ENCODE measurements at regions not wholly inside any gene's neighbourhood (a gene's known extent, or its start where the extent isn't known, plus 50 kb on each side); places are given as distances from the start of the nearest gene placed in this dataset.

DNA sequence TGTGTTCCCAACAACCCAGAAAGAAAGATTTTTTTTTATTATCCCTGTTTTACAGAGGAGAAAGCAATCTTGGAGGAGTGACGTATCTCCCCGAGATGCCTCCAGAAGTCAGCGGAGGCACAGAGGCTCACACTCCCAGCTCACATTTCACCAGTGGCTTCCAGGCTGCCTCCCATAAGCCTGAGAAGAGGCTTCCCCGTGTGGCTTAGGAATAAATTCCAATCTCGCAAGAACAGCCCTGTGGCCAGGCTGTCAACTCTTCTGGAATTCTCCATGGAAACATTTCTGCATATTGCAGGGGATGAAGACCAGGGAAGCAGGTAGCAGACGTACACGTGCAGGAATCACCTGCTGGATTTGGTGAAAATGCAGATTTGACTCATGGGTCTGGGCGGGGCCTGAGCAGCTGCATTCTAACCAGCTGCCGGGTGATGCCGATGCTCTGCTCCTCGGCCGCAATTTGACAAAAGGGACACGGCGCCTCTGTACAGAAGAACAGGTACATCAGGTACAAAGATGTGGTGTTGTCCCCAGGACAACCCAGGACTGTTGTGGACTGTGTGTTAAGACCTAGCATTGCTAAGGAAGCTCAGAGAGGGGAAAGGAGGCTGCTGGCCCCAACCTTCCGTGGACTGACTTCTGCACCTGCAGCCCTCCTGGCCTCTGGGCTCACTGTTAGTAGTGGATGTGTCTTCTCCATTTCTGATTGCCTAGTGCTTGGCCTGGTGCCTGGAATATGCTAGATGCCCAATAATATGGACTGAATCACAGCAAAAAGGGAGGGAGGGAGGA lies 114.2 kb upstream of the ID2 start:
- WGBS, 4 donors = 90 to 94% (median 92%) methylated on average over 14 to 15 of the region's 15 CpGs
- Histone ChIP-seq H3K4me3 (no peak overlapping the region), H3K27ac (peak overlapping the region in 1 of 12 donors; percentile 38), H3K27me3 (no peaks in the 10 kb centered on the region), H3K4me1 (peaks cover 0 to 8% (median 0%) of the 10 kb centered on the region in 12 donors), H3K9me3 (peaks cover 0 to 1% (median 0%) of the 10 kb centered on the region in 12 donors), H3K36me3 (no peaks in the 10 kb centered on the region)
- intact Hi-C loops (cut with DNase I) = no loop called here
- no peak for ATAC-seq
- no peak for TF ChIP-seq POLR2A (IDR thresholded peaks at IDR 0.05)
- TF ChIP-seq, protein P1, sequence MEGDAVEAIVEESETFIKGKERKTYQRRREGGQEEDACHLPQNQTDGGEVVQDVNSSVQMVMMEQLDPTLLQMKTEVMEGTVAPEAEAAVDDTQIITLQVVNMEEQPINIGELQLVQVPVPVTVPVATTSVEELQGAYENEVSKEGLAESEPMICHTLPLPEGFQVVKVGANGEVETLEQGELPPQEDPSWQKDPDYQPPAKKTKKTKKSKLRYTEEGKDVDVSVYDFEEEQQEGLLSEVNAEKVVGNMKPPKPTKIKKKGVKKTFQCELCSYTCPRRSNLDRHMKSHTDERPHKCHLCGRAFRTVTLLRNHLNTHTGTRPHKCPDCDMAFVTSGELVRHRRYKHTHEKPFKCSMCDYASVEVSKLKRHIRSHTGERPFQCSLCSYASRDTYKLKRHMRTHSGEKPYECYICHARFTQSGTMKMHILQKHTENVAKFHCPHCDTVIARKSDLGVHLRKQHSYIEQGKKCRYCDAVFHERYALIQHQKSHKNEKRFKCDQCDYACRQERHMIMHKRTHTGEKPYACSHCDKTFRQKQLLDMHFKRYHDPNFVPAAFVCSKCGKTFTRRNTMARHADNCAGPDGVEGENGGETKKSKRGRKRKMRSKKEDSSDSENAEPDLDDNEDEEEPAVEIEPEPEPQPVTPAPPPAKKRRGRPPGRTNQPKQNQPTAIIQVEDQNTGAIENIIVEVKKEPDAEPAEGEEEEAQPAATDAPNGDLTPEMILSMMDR (IDR thresholded peaks at IDR 0.05) = no peak
- peak in 1 of 5 donors; percentile 6 for DNase-seq

DNA sequence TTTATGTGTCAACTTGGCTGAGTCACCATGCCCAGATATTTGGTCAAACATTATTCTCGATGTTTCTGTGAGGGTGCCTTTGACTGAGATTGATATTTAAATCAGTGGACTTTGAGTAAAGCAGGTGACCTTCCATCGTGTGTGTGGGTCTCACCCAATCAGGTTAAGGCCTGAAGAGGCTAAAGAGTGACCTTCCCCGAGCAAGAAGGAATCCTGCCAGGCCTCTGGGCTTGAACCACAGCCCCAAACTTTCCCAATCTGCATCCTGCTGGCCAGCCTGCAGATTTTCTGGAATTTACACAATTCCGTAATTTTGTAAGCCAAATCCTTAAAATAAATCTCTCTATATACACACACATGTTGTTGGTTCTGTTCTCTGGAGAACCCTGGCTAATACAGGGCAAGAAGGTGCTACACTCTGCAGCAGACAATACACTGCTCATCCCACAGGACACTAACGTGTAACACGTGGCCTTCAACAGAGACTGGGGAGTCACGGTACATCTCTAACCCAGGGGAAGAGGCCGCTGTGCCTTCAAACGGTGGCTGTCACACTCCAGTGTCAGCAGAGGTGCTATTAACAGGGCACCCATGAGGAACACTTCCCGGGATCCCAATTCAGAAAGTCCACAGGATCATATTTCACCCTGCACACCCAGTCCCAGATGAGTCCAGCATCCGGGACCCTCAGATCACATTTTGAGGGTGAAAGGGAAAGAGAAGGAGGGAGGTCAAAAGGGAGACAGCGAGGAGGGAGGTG lies 113.1 kb upstream of the ID2 start:
- no peaks in the 10 kb centered on the region for H3K27me3 ChIP-seq
- no peak for DNase-seq
- ATAC-seq = no peak
- intact Hi-C loops (cut with DNase I) = no loop called here
- no peaks in the 10 kb centered on the region for H3K36me3 ChIP-seq
- H3K9me3 ChIP-seq = no peaks in the 10 kb centered on the region
- WGBS, 4 donors = 83 to 92% (median 87%) methylated on average over 12 of the region's 12 CpGs
- TF ChIP-seq POLR2A (IDR thresholded peaks at IDR 0.05) = no peak
- TF ChIP-seq, protein P1 (IDR thresholded peaks at IDR 0.05) = no peak
- H3K4me3 ChIP-seq = no peak overlapping the region
- H3K4me1 ChIP-seq = peaks cover 0 to 8% (median 0%) of the 10 kb centered on the region in 12 donors
- H3K27ac ChIP-seq = no peak overlapping the region

DNA sequence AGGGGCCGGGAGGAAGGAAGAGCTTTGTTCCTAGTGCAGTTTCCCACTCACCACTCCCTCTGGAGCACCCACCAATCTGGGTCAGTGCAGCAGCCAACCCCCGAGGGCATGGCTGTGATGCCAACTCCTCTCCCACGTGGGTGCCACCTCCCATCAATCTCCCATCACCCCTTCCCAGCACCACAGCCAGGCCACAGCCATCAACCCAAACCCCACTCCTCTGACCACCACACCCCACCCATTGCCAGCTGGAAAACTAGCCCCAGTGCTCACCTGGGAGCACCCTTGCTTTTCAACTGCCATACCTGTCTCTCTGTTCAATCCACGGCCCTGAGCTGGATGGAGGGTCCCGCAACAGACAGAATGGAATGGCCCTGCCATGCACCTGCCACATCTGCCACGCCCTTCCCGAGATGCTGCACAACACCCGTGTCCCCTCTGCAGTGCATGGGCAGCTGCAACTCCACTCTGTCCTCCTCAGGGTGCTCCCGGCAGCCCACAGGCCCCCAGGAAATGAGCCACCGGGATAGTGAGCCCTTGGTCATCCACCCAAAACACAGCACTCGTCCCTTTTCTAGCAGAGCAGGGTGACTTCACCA lies 112.4 kb upstream of the ID2 start:
- no peak overlapping the region for H3K27ac ChIP-seq
- TF ChIP-seq, protein P1 (IDR thresholded peaks at IDR 0.05) = no peak
- no peak for TF ChIP-seq POLR2A (IDR thresholded peaks at IDR 0.05)
- no peaks in the 10 kb centered on the region for H3K9me3 ChIP-seq
- H3K4me1 ChIP-seq = peaks cover 0 to 8% (median 0%) of the 10 kb centered on the region in 12 donors
- 82 to 89% (median 84%) methylated on average over 11 of the region's 11 CpGs for WGBS, 4 donors
- no peak overlapping the region for H3K4me3 ChIP-seq
- no peak for ATAC-seq
- no peaks in the 10 kb centered on the region for H3K27me3 ChIP-seq
- DNase-seq = no peak
- intact Hi-C loops (cut with DNase I) = no loop called here
- H3K36me3 ChIP-seq = no peaks in the 10 kb centered on the region

DNA sequence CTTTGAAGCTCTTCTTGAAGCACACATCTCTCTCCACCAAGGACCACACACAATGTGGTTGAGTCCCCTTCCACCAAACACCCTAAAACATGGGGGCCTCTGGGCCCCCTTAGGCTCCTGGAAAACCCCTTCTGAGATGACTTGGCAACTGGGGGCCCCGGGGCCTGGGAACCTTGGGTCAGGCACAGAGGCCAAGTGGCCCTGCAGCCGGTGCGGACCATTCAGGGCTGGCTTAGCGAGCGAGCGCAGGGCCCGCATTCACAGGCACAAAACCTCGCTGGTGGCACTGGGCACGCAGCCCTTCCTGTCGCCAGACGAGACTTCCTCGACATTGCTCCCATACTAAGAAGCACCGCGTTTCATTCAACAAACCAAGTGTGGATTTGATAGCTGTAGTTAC lies 111.2 kb upstream of the ID2 start:
- H3K27me3 ChIP-seq = no peaks in the 10 kb centered on the region
- H3K4me1 ChIP-seq = peaks cover 0 to 19% (median 6%) of the 10 kb centered on the region in 12 donors
- ATAC-seq (no peak), DNase-seq (no peak)
- H3K36me3 ChIP-seq = no peaks in the 10 kb centered on the region
- intact Hi-C loops (cut with DNase I) = no loop called here
- H3K27ac ChIP-seq = no peak overlapping the region
- 95 to 97% (median 97%) methylated on average over 8 to 14 of the region's 14 CpGs for WGBS, 4 donors
- no peak overlapping the region for H3K4me3 ChIP-seq
- no peaks in the 10 kb centered on the region for H3K9me3 ChIP-seq
- TF ChIP-seq, protein P1 (IDR thresholded peaks at IDR 0.05) = no peak
- TF ChIP-seq POLR2A (IDR thresholded peaks at IDR 0.05) = no peak

Data from heart left ventricle (tissue), 16 donors.